B cell (primary cell): ENCODE measurements at regions not wholly inside any gene's neighbourhood (a gene's known extent, or its start where the extent isn't known, plus 50 kb on each side); places are given as distances from the start of the nearest gene placed in this dataset.

Source experiments
- ATAC-seq: fragments of 200-7000 bp; cut with Tn5 transposase; one replicate; pipeline ENCODE4 v1.10.0; 2021; ENCODE audit warnings: low read depth, mild to moderate bottlenecking, moderate number of reproducible peaks, moderate library complexity
- CTCF ChIA-PET: fragments of 350-600 bp; sonication (Branson Sonifier 250); formaldehyde crosslinking; loops from one replicate; lab custom pipeline; 2021; ENCODE audit warnings: antibody characterized with exemption, inconsistent platforms; lab: Charles Lee
- POLR2A ChIA-PET: fragments of 350-600 bp; sonication (Branson Sonifier 250); formaldehyde crosslinking; loops from one replicate; lab custom pipeline; 2021; ENCODE audit warnings: antibody characterized with exemption; lab: Charles Lee
- DNase-seq: peaks from one replicate; pipeline ENCODE4 v3.0.0; 2013
- H2AFZ ChIP-seq: 2 replicates; pipeline ENCODE4 v1.6.1; 2012; ENCODE audit warnings: mild to moderate bottlenecking, low read depth, low read length; ENCODE audit not compliant: insufficient read depth, poor library complexity, severe bottlenecking
- H3K27ac ChIP-seq, 2 donors: 1 replicate in 1 of 2; 2 replicates in 1 of 2; pipeline ENCODE4 v1.5.1; 2012 to 2013; ENCODE audit warnings: low read length in 2 of 2, mild to moderate bottlenecking in 2 of 2, moderate library complexity in 1 of 2
- H3K27me3 ChIP-seq, 4 experiments: fragments of 200-600 bp in 1 of 4; sonication (generic) in 1 of 4; replicated peaks in 1 of 4; 1 replicate in 2 of 4; 2 replicates in 2 of 4; pipeline versions ENCODE4 v1.6.1 to v1.7.0; 2013 to 2016; ENCODE audit warnings: low read length in 3 of 4, mild to moderate bottlenecking in 2 of 4, mixed read lengths in 1 of 4, moderate library complexity in 1 of 4; ENCODE audit not compliant: insufficient read depth in 4 of 4, control insufficient read depth in 3 of 4; ENCODE audit errors: control extremely low read depth in 1 of 4
- H3K36me3 ChIP-seq, 2 experiments: replicated peaks in 1 of 2; 1 replicate in 1 of 2; 2 replicates in 1 of 2; pipeline versions ENCODE4 v1.6.1 to v1.7.1; 2013; ENCODE audit warnings: low read length in 1 of 2; ENCODE audit not compliant: insufficient read depth in 2 of 2, control insufficient read depth in 1 of 2; ENCODE audit errors: control extremely low read depth in 1 of 2, extremely low read depth in 1 of 2
- H3K4me1 ChIP-seq, 2 donors: fragments of 200-600 bp in 1 of 2; sonication (generic) in 1 of 2; 1 replicate in 1 of 2; 2 replicates in 1 of 2; pipeline versions ENCODE4 v1.5.1 to v1.6.1; 2013 to 2017; ENCODE audit warnings: low read length in 2 of 2; ENCODE audit not compliant: control insufficient read depth in 2 of 2, insufficient read depth in 2 of 2
- H3K4me2 ChIP-seq: replicated peaks from 2 replicates; pipeline ENCODE3; 2012; ENCODE audit warnings: mild to moderate bottlenecking, low read depth, low read length; ENCODE audit not compliant: poor library complexity, severe bottlenecking
- H3K4me3 ChIP-seq, 5 experiments: fragments of 200-600 bp in 1 of 5; sonication (generic) in 1 of 5; 1 replicate in 3 of 5; 2 replicates in 2 of 5; pipeline versions ENCODE4 v1.5.1 to v1.7.0; 2011 to 2016; ENCODE audit warnings: low read length in 4 of 5, mild to moderate bottlenecking in 4 of 5, low read depth in 2 of 5, control low read depth in 1 of 5, moderate library complexity in 1 of 5; ENCODE audit not compliant: insufficient read depth in 1 of 5; ENCODE audit errors: control extremely low read depth in 1 of 5, extremely low read depth in 1 of 5
- H3K79me2 ChIP-seq: fragments of 200-600 bp; sonication (generic); one replicate; pipeline ENCODE4 v1.6.0; 2016; ENCODE audit warnings: low read length; ENCODE audit not compliant: control insufficient read depth, insufficient read depth
- H3K9ac ChIP-seq: fragments of 200-600 bp; sonication (generic); 2 replicates; pipeline ENCODE4 v1.6.1; 2017; ENCODE audit warnings: mild to moderate bottlenecking, low read length, moderate library complexity
- H3K9me3 ChIP-seq, 3 donors: one replicate each; pipeline versions ENCODE4 v1.6.1 to v1.7.1; 2013; ENCODE audit warnings: low read length in 2 of 3; ENCODE audit not compliant: control insufficient read depth in 2 of 3, insufficient read depth in 1 of 3; ENCODE audit errors: control extremely low read depth in 1 of 3
- H4K20me1 ChIP-seq: 2 replicates; pipeline ENCODE4 v1.6.0; 2012; ENCODE audit warnings: mild to moderate bottlenecking, low read length; ENCODE audit not compliant: insufficient read depth, control insufficient read depth, poor library complexity, severe bottlenecking
- H3K27ac Mint-ChIP-seq: one replicate; pipeline ENCODE4 v1.8.0; 2021; ENCODE audit warnings: mixed read lengths
- H3K27me3 Mint-ChIP-seq: one replicate; pipeline ENCODE4 v1.8.0; 2021; ENCODE audit warnings: mixed read lengths
- H3K4me1 Mint-ChIP-seq: one replicate; pipeline ENCODE4 v1.8.0; 2021; ENCODE audit warnings: mixed read lengths
- H3K4me3 Mint-ChIP-seq: one replicate; pipeline ENCODE4 v1.8.0; 2021; ENCODE audit warnings: mixed read lengths
- H3K9me3 Mint-ChIP-seq: one replicate; pipeline ENCODE4 v1.8.0; 2022; ENCODE audit warnings: mixed read lengths; ENCODE audit not compliant: insufficient read depth
- CTCF ChIP-seq: fragments of 200-600 bp; IDR thresholded peaks from one replicate; pipeline ENCODE4 v1.8.0; 2022; ENCODE audit warnings: antibody characterized with exemption, mild to moderate bottlenecking
- EZH2 ChIP-seq: IDR thresholded peaks from 2 replicates; pipeline ENCODE4 v1.6.1; 2012; ENCODE audit warnings: borderline replicate concordance, low read depth, mild to moderate bottlenecking, moderate library complexity, low read length; ENCODE audit not compliant: insufficient read depth, poor library complexity, severe bottlenecking
- intact Hi-C: fragments of 100-400 bp; cut with micrococcal nuclease; formaldehyde crosslinking; loops from one replicate; pipeline ENCODE4 v1.10.0; 2022

GRCh38 chr2:41484858-41485234, 563.0 kb upstream of the PKDCC start:
- ChIA-PET CTCF (no interaction called here), POLR2A (no interaction called here)
- Histone ChIP-seq H3K36me3 (no peaks in the 10 kb centered on the region), H2AFZ (no peak overlapping the region), H3K27ac (no peak overlapping the region), H3K79me2 (no peaks in the 10 kb centered on the region), H3K27me3 (no peaks in the 10 kb centered on the region), H4K20me1 (no peaks in the 10 kb centered on the region), H3K4me2 (no peak overlapping the region), H3K4me1 (no peaks in the 10 kb centered on the region), H3K9me3 (no peaks in the 10 kb centered on the region), H3K4me3 (no peak overlapping the region), H3K9ac (no peak overlapping the region)
- Mint-ChIP-seq H3K4me1 (no peaks in the 10 kb centered on the region), H3K9me3 (no peaks in the 10 kb centered on the region), H3K27me3 (no peaks in the 10 kb centered on the region), H3K27ac (no peak overlapping the region), H3K4me3 (no peak overlapping the region)
- ATAC-seq: no peak
- no peak for DNase-seq
- intact Hi-C loops: no loop called here
- no peak for TF ChIP-seq CTCF
- TF ChIP-seq EZH2: no peak

GRCh38 chr2:41486948-41487347, 560.9 kb upstream of the PKDCC start:
- H3K9me3 Mint-ChIP-seq: no peaks in the 10 kb centered on the region
- Histone ChIP-seq H3K9ac (no peak overlapping the region), H3K9me3 (no peaks in the 10 kb centered on the region), H3K79me2 (no peaks in the 10 kb centered on the region), H2AFZ (no peak overlapping the region), H3K4me2 (no peak overlapping the region), H3K27ac (no peak overlapping the region), H3K4me1 (no peaks in the 10 kb centered on the region), H3K27me3 (no peaks in the 10 kb centered on the region), H3K36me3 (no peaks in the 10 kb centered on the region), H4K20me1 (no peaks in the 10 kb centered on the region), H3K4me3 (no peak overlapping the region)
- H3K27me3 Mint-ChIP-seq: no peaks in the 10 kb centered on the region
- ChIA-PET CTCF (no interaction called here), POLR2A (no interaction called here)
- DNase-seq: no peak
- no peaks in the 10 kb centered on the region for H3K4me1 Mint-ChIP-seq
- TF ChIP-seq EZH2 (no peak), CTCF (no peak)
- intact Hi-C loops: no loop called here
- no peak overlapping the region for H3K27ac Mint-ChIP-seq
- no peak for ATAC-seq
- no peak overlapping the region for H3K4me3 Mint-ChIP-seq
